NCI-H2196 treated with DMSO at 0.1 percent for 48 hours (cell line): ENCODE measurements at regions not wholly inside any gene's neighbourhood (a gene's known extent, or its start where the extent isn't known, plus 50 kb on each side); places are given as distances from the start of the nearest gene placed in this dataset.

Source experiments
- DNase-seq: peaks from one replicate; lab custom pipeline; 2025; ENCODE audit not compliant: unreplicated experiment; lab: John Stamatoyannopoulos, UW

GRCh38 chr3:83092521-83093221, 1331.2 kb upstream of the GBE1 start:
- DNase-seq, result no peak

- no peak for DNase-seq
Measured at GRCh38 chr3:83076041-83076440, 1314.6 kb upstream of the GBE1 start.

GRCh38 chr3:83074485-83074884, 1313.0 kb upstream of the GBE1 start:
- DNase-seq, result no peak

- no peak for DNase-seq
Measured at GRCh38 chr3:83065851-83066460, 1304.5 kb upstream of the GBE1 start.

GRCh38 chr3:83063446-83063845, 1302.0 kb upstream of the GBE1 start:
- no peak for DNase-seq

- DNase-seq, result no peak
Measured at GRCh38 chr3:83048556-83048955, 1287.1 kb upstream of the GBE1 start.

- DNase-seq, result no peak
Measured at GRCh38 chr3:83039422-83039821, 1278.0 kb upstream of the GBE1 start.

GRCh38 chr3:83035704-83036010, 1274.2 kb upstream of the GBE1 start:
- DNase-seq, result no peak

- DNase-seq, result no peak
Measured at GRCh38 chr3:83034806-83035703, 1273.6 kb upstream of the GBE1 start.

- no peak for DNase-seq
Measured at GRCh38 chr3:83033133-83033532, 1271.7 kb upstream of the GBE1 start.

GRCh38 chr3:83023086-83023485, 1261.6 kb upstream of the GBE1 start:
- DNase-seq, result no peak

GRCh38 chr3:83011481-83011880, 1250.0 kb upstream of the GBE1 start:
- DNase-seq, result no peak

GRCh38 chr3:83003917-83004316, 1242.5 kb upstream of the GBE1 start:
- DNase-seq, result no peak

- DNase-seq, result peak; percentile 30
Measured at GRCh38 chr3:83002869-83003445, 1241.5 kb upstream of the GBE1 start.

- DNase-seq, result no peak
Measured at GRCh38 chr3:82999777-83000176, 1238.3 kb upstream of the GBE1 start.

- no peak for DNase-seq
Measured at GRCh38 chr3:82978368-82978767, 1216.9 kb upstream of the GBE1 start.

GRCh38 chr3:82977871-82978270, 1216.4 kb upstream of the GBE1 start:
- DNase-seq, result no peak

- no peak for DNase-seq
Measured at GRCh38 chr3:82973791-82974190, 1212.3 kb upstream of the GBE1 start.

- DNase-seq, result no peak
Measured at GRCh38 chr3:82960379-82960778, 1198.9 kb upstream of the GBE1 start.

- no peak for DNase-seq
Measured at GRCh38 chr3:82957696-82958095, 1196.3 kb upstream of the GBE1 start.

- DNase-seq, result no peak
Measured at GRCh38 chr3:82957079-82957478, 1195.6 kb upstream of the GBE1 start.

- no peak for DNase-seq
Measured at GRCh38 chr3:82954486-82954885, 1193.0 kb upstream of the GBE1 start.
